ENCODE measurements at regions not wholly inside any gene's neighbourhood (a gene's known extent, or its start where the extent isn't known, plus 50 kb on each side); places are given as distances from the start of the nearest gene placed in this dataset.

- no peak for DNase-seq (ENCODE audit: low read depth)
These were observed 170.7 kb downstream of the THBS2 start for GRCh38 chr6:169082817-169083507.

- no peak for DNase-seq (ENCODE audit: low read depth)
These were observed 171.6 kb downstream of the THBS2 start for GRCh38 chr6:169082093-169082492.

- no peak for DNase-seq (ENCODE audit: low read depth)
These were observed 172.4 kb downstream of the THBS2 start for GRCh38 chr6:169081248-169081647.

GRCh38 chr6:169079650-169080049 lies 174.0 kb downstream of the THBS2 start:
- DNase-seq (ENCODE audit: low read depth): peak; percentile 61

GRCh38 chr6:169078399-169079145 lies 175.1 kb downstream of the THBS2 start:
- no peak for DNase-seq (ENCODE audit: low read depth)

GRCh38 chr6:169075915-169076654 lies 177.6 kb downstream of the THBS2 start:
- no peak for DNase-seq (ENCODE audit: low read depth)

- no peak for DNase-seq (ENCODE audit: low read depth)
These were observed 178.3 kb downstream of the THBS2 start for GRCh38 chr6:169075211-169075914.

- no peak for DNase-seq (ENCODE audit: low read depth)
These were observed 179.1 kb downstream of the THBS2 start for GRCh38 chr6:169074526-169074925.

- peak; percentile 90 for DNase-seq (ENCODE audit: low read depth)
These were observed 180.3 kb downstream of the THBS2 start for GRCh38 chr6:169073311-169073710.

- DNase-seq (ENCODE audit: low read depth): peak; percentile 15
These were observed 181.3 kb downstream of the THBS2 start for GRCh38 chr6:169072127-169073042.

GRCh38 chr6:169071394-169071793 lies 182.3 kb downstream of the THBS2 start:
- DNase-seq (ENCODE audit: low read depth): no peak

- peak; percentile 99 for DNase-seq (ENCODE audit: low read depth)
These were observed 183.0 kb downstream of the THBS2 start for GRCh38 chr6:169070506-169071176.

GRCh38 chr6:169069356-169069755 lies 184.3 kb downstream of the THBS2 start:
- DNase-seq (ENCODE audit: low read depth): no peak

GRCh38 chr6:169064194-169064593 lies 189.5 kb downstream of the THBS2 start:
- no peak for DNase-seq (ENCODE audit: low read depth)

- no peak for DNase-seq (ENCODE audit: low read depth)
These were observed 191.4 kb downstream of the THBS2 start for GRCh38 chr6:169062272-169062671.

GRCh38 chr6:169058634-169059033 lies 195.0 kb downstream of the THBS2 start:
- DNase-seq (ENCODE audit: low read depth): no peak

GRCh38 chr6:169052462-169052861 lies 201.2 kb downstream of the THBS2 start:
- no peak for DNase-seq (ENCODE audit: low read depth)

- DNase-seq (ENCODE audit: low read depth): no peak
These were observed 202.3 kb downstream of the THBS2 start for GRCh38 chr6:169051371-169051770.

- no peak for DNase-seq (ENCODE audit: low read depth)
These were observed 204.8 kb downstream of the THBS2 start for GRCh38 chr6:169048865-169049205.

GRCh38 chr6:169048185-169048864 lies 205.3 kb downstream of the THBS2 start:
- DNase-seq (ENCODE audit: low read depth): no peak

Measured in LHCN-M2 (cell line).